ENCODE measurements at regions not wholly inside any gene's neighbourhood (a gene's known extent, or its start where the extent isn't known, plus 50 kb on each side); places are given as distances from the start of the nearest gene placed in this dataset.

DNA sequence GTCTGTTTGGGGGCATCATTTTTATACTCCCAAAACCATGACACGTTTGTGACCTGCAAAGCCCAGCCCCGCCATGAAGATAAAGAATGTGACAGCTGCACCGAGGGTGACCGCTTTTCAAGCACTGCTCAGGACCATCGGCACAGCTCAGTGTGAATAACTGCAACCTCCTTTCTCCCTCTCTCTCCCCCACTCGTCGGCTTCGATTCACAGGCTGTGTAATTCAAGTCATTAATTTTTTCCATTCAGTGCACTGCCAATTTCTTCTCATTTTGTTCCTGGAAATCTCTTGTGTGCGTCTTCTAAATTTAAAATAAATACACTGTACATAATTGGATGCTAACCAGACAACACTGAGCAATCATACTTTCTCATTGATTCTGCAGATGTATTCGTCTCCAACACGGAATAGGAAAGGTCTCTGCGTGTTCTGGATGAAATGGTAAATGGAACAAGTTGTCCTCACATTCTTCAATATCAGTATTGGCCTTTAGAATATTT lies 260.8 kb downstream of the TTC8 start:
- TF ChIP-seq MXI1 (IDR thresholded peaks at IDR 0.05; ENCODE audit: borderline replicate concordance, low read depth, low read length): no peak
- no peak for TF ChIP-seq FOS (IDR thresholded peaks at IDR 0.05; ENCODE audit: low read depth, low read length)
- no peak for TF ChIP-seq RFX5 (IDR thresholded peaks at IDR 0.05; ENCODE audit: low read depth, low read length)
- no peak for TF ChIP-seq RCOR1 (IDR thresholded peaks at IDR 0.05; ENCODE audit: insufficient replicate concordance, low read length)
- no peak for TF ChIP-seq CHD1 (IDR thresholded peaks at IDR 0.05; ENCODE audit: low read depth, low read length)
- TF ChIP-seq RAD21 (IDR thresholded peaks at IDR 0.05; ENCODE audit: low read length): no peak
- TF ChIP-seq, protein P1, sequence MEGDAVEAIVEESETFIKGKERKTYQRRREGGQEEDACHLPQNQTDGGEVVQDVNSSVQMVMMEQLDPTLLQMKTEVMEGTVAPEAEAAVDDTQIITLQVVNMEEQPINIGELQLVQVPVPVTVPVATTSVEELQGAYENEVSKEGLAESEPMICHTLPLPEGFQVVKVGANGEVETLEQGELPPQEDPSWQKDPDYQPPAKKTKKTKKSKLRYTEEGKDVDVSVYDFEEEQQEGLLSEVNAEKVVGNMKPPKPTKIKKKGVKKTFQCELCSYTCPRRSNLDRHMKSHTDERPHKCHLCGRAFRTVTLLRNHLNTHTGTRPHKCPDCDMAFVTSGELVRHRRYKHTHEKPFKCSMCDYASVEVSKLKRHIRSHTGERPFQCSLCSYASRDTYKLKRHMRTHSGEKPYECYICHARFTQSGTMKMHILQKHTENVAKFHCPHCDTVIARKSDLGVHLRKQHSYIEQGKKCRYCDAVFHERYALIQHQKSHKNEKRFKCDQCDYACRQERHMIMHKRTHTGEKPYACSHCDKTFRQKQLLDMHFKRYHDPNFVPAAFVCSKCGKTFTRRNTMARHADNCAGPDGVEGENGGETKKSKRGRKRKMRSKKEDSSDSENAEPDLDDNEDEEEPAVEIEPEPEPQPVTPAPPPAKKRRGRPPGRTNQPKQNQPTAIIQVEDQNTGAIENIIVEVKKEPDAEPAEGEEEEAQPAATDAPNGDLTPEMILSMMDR (conservative IDR thresholded peaks at IDR 0.05; ENCODE audit: low read depth, low read length): no peak
- no peak for TF ChIP-seq NFE2L2 (IDR thresholded peaks at IDR 0.05; ENCODE audit: low read depth, low read length)
- TF ChIP-seq SMC3 (IDR thresholded peaks at IDR 0.05; ENCODE audit: low read depth, low read length): no peak
- TF ChIP-seq MAFK (IDR thresholded peaks at IDR 0.05; ENCODE audit: low read depth, low read length): no peak
- no peak for TF ChIP-seq CEBPB (IDR thresholded peaks at IDR 0.05; ENCODE audit: low read depth, low read length)
- TF ChIP-seq, protein P2, sequence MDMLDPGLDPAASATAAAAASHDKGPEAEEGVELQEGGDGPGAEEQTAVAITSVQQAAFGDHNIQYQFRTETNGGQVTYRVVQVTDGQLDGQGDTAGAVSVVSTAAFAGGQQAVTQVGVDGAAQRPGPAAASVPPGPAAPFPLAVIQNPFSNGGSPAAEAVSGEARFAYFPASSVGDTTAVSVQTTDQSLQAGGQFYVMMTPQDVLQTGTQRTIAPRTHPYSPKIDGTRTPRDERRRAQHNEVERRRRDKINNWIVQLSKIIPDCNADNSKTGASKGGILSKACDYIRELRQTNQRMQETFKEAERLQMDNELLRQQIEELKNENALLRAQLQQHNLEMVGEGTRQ (IDR thresholded peaks at IDR 0.05; ENCODE audit: low read depth, low read length): no peak
- WGBS, 2 experiments (ENCODE audit: extremely low coverage in 2 of 2, insufficient read length in 1 of 2): 65% methylated on average over 7 of the region's 12 CpGs; no CpG with 5 or more reads in 1 of the 2 experiments
- no TSS peak for BruUV-seq (replicated peaks)
- Histone ChIP-seq H2BK120ac (ENCODE audit: low read depth, low read length) (no peak overlapping the region), H4K91ac (ENCODE audit: insufficient read depth, low read depth, low read length) (no peak overlapping the region), H3K18ac (ENCODE audit: low read depth, low read length) (no peak overlapping the region), H3K9me1 (ENCODE audit: insufficient read depth, low read length) (no peaks in the 10 kb centered on the region), H2BK5ac (ENCODE audit: low read depth, low read length, poor library complexity, severe bottlenecking) (no peak overlapping the region), H3K79me1 (ENCODE audit: low read depth in 1 of 2, low read length in 2 of 2) (no peaks in the 10 kb centered on the region), H3K27ac (ENCODE audit: insufficient read depth, low read length) (no peak overlapping the region), H3K36me3 (ENCODE audit: control insufficient read depth, insufficient read depth, low read length) (no peaks in the 10 kb centered on the region), H3K4ac (ENCODE audit: low read depth, low read length) (no peak overlapping the region), H3K23ac (ENCODE audit: low read depth, low read length) (no peak overlapping the region), H4K8ac (ENCODE audit: low read depth in 2 of 2, low read length in 2 of 2) (no peak overlapping the region), H3K9ac (ENCODE audit: low read depth, low read length) (no peak overlapping the region), H2AFZ (replicated peaks; ENCODE audit: low read length, poor library complexity) (no peak overlapping the region), H2BK20ac (ENCODE audit: low read depth, low read length) (no peak overlapping the region), H3K4me2 (ENCODE audit: low read depth, low read length) (no peak overlapping the region), H3K9me3 (ENCODE audit: control insufficient read depth, insufficient read depth, low read length) (peaks cover 2% of the 10 kb centered on the region; the same call in 1 of the 2 replicates), H4K5ac (ENCODE audit: low read depth, low read length) (no peak overlapping the region), H3K4me3 (ENCODE audit: insufficient read depth, low read depth, low read length) (no peak overlapping the region), H4K20me1 (ENCODE audit: insufficient read depth, low read length) (no peaks in the 10 kb centered on the region), H3K4me1 (ENCODE audit: control insufficient read depth, insufficient read depth, low read length) (no peaks in the 10 kb centered on the region), H2BK15ac (ENCODE audit: low read depth, low read length) (no peak overlapping the region), H3K27me3 (ENCODE audit: control insufficient read depth, insufficient read depth, low read length) (peaks cover 8% of the 10 kb centered on the region), H2AK9ac (replicated peaks; ENCODE audit: low read depth, low read length, poor library complexity) (no peak overlapping the region), H2AK5ac (ENCODE audit: low read depth, low read length) (no peak overlapping the region), H3K14ac (replicated peaks; ENCODE audit: low read depth, low read length) (no peak overlapping the region; the same call in 1 of the 2 replicates), H3K56ac (ENCODE audit: extremely low read depth, insufficient read depth, low read length) (no peak overlapping the region)
- intact Hi-C loops (cut with micrococcal nuclease) (no loop called here), in situ Hi-C loops (cut with MboI; ENCODE audit: low sequenced_read_pairs) (no loop called here), dilution Hi-C loops (cut with HindIII; ENCODE audit: low sequenced_read_pairs, unreplicated experiment) (no loop called here)
- ChIA-PET POLR2A (ENCODE audit: unreplicated experiment) (no interaction called here), CTCF (no interaction called here)
- DNase-seq: no peak
- no peak for ATAC-seq (ENCODE audit: low read depth)

All from IMR-90 (cell line).